H9 (cell line): ENCODE measurements at regions not wholly inside any gene's neighbourhood (a gene's known extent, or its start where the extent isn't known, plus 50 kb on each side); places are given as distances from the start of the nearest gene placed in this dataset.
A peak's percentile ranks its signal among the peaks of the same experiment; 100 is the strongest.

ENCODE experiments used
- DNase-seq: peaks from one replicate; pipeline ENCODE4 v3.0.0-alpha.2; 2017
- H2AFZ ChIP-seq: one replicate; pipeline ENCODE4 v1.6.1; 2013; ENCODE audit warnings: mild to moderate bottlenecking, low read length, control low read depth, moderate library complexity
- H2AK5ac ChIP-seq: 2 replicates; pipeline ENCODE4 v1.6.1; 2013; ENCODE audit warnings: low read length, control low read depth, mixed read lengths; ENCODE audit not compliant: insufficient read length
- H2BK120ac ChIP-seq: one replicate; pipeline ENCODE4 v1.6.1; 2013; ENCODE audit warnings: low read depth, mild to moderate bottlenecking, low read length, control low read depth, inconsistent platforms; ENCODE audit not compliant: poor library complexity, severe bottlenecking
- H2BK12ac ChIP-seq: 2 replicates; pipeline ENCODE4 v1.6.1; 2013; ENCODE audit warnings: low read length, control low read depth, mixed read lengths, low read depth; ENCODE audit not compliant: insufficient read length
- H2BK15ac ChIP-seq: 2 replicates; pipeline ENCODE4 v1.6.1; 2013; ENCODE audit warnings: low read depth, low read length, control low read depth
- H2BK20ac ChIP-seq: one replicate; pipeline ENCODE4 v1.6.1; 2013; ENCODE audit warnings: low read depth, mild to moderate bottlenecking, low read length, control low read depth, inconsistent platforms; ENCODE audit not compliant: poor library complexity, severe bottlenecking
- H2BK5ac ChIP-seq: 2 replicates; pipeline ENCODE4 v1.6.1; 2013; ENCODE audit warnings: low read length, control low read depth, mixed read lengths; ENCODE audit not compliant: insufficient read length
- H3K14ac ChIP-seq: 2 replicates; pipeline ENCODE4 v1.6.1; 2013; ENCODE audit warnings: low read length, control low read depth; ENCODE audit not compliant: insufficient read depth
- H3K18ac ChIP-seq: 2 replicates; pipeline ENCODE4 v1.6.1; 2013; ENCODE audit warnings: low read depth, mild to moderate bottlenecking, mixed read lengths, low read length, control low read depth; ENCODE audit not compliant: insufficient read length
- H3K23ac ChIP-seq: 2 replicates; pipeline ENCODE4 v1.6.1; 2013; ENCODE audit warnings: low read length, control low read depth, mixed read lengths, low read depth; ENCODE audit not compliant: insufficient read length
- H3K23me2 ChIP-seq: 2 replicates; pipeline ENCODE4 v1.6.1; 2013; ENCODE audit warnings: low read depth, mild to moderate bottlenecking, mixed read lengths, low read length, control low read depth; ENCODE audit not compliant: insufficient read length, poor library complexity, severe bottlenecking
- H3K27ac ChIP-seq: 2 replicates; pipeline ENCODE4 v1.5.1; 2013; ENCODE audit warnings: low read length, control low read depth, mixed read lengths, low read depth; ENCODE audit not compliant: insufficient read length
- H3K27me3 ChIP-seq: 2 replicates; pipeline ENCODE4 v1.6.1; 2013; ENCODE audit warnings: low read length, control low read depth, inconsistent platforms; ENCODE audit not compliant: insufficient read depth
- H3K4ac ChIP-seq: 2 replicates; pipeline ENCODE4 v1.6.1; 2013; ENCODE audit warnings: low read depth, mild to moderate bottlenecking, control low read depth, inconsistent platforms, low read length, moderate library complexity
- H3K4me1 ChIP-seq: 2 replicates; pipeline ENCODE4 v1.6.1; 2013; ENCODE audit warnings: low read length, control low read depth, inconsistent platforms; ENCODE audit not compliant: insufficient read depth
- H3K4me2 ChIP-seq: 2 replicates; pipeline ENCODE4 v1.6.1; 2013; ENCODE audit warnings: low read length, control low read depth, mixed read lengths; ENCODE audit not compliant: insufficient read length, insufficient read depth
- H3K56ac ChIP-seq: 2 replicates; pipeline ENCODE4 v1.6.1; 2013; ENCODE audit warnings: low read depth, mild to moderate bottlenecking, mixed read lengths, low read length, control low read depth; ENCODE audit not compliant: insufficient read length
- H3K79me1 ChIP-seq: 2 replicates; pipeline ENCODE4 v1.6.1; 2013; ENCODE audit warnings: low read depth, mild to moderate bottlenecking, moderate library complexity, low read length, control low read depth, inconsistent platforms; ENCODE audit not compliant: insufficient read depth, poor library complexity, severe bottlenecking
- H3K79me2 ChIP-seq: 2 replicates; pipeline ENCODE4 v1.6.1; 2013; ENCODE audit warnings: low read length, control low read depth, inconsistent platforms; ENCODE audit not compliant: insufficient read depth
- H3K9ac ChIP-seq: 2 replicates; pipeline ENCODE4 v1.6.1; 2013; ENCODE audit warnings: low read length, control low read depth, mixed read lengths; ENCODE audit not compliant: insufficient read length; ENCODE audit errors: extremely low read depth
- H3K9me3 ChIP-seq: one replicate; pipeline ENCODE4 v1.6.1; 2013; ENCODE audit warnings: low read depth, low read length, inconsistent platforms; ENCODE audit not compliant: control insufficient read depth
- H3T11ph ChIP-seq: one replicate; pipeline ENCODE4 v1.6.1; 2013; ENCODE audit warnings: mild to moderate bottlenecking, low read length, control low read depth, inconsistent platforms
- H4K20me1 ChIP-seq: one replicate; pipeline ENCODE4 v1.6.1; 2013; ENCODE audit not compliant: control insufficient read depth, insufficient read length, insufficient read depth
- H4K5ac ChIP-seq: 2 replicates; pipeline ENCODE4 v1.6.1; 2013; ENCODE audit warnings: low read depth, mild to moderate bottlenecking, mixed read lengths, low read length, control low read depth; ENCODE audit not compliant: insufficient read length
- H4K8ac ChIP-seq: replicated peaks from 2 replicates; pipeline ENCODE4 v1.6.1; 2013; ENCODE audit warnings: low read length, control low read depth, mixed read lengths, low read depth; ENCODE audit not compliant: insufficient read length
- H4K91ac ChIP-seq: 2 replicates; pipeline ENCODE4 v1.6.1; 2013; ENCODE audit warnings: low read depth, mild to moderate bottlenecking, moderate library complexity, mixed read lengths, low read length, control low read depth; ENCODE audit not compliant: insufficient read length
- H3K27ac Mint-ChIP-seq, 3 experiments: 2 replicates in 2 of 3; 3 replicates in 1 of 3; pipeline ENCODE4 v1.8.0; 2020 to 2021; ENCODE audit warnings: mixed read lengths in 3 of 3, mild to moderate bottlenecking in 1 of 3, moderate library complexity in 1 of 3
- H3K27me3 Mint-ChIP-seq: 2 replicates; pipeline ENCODE4 v1.8.0; 2021; ENCODE audit warnings: low read depth, mild to moderate bottlenecking, moderate library complexity, mixed read lengths
- H3K36me3 Mint-ChIP-seq, 3 experiments: 2 replicates in 2 of 3; 3 replicates in 1 of 3; pipeline ENCODE4 v1.8.0; 2020 to 2021; ENCODE audit warnings: low read depth in 3 of 3, mixed read lengths in 3 of 3; ENCODE audit not compliant: insufficient read depth in 1 of 3
- H3K4me1 Mint-ChIP-seq, 2 experiments: 2 replicates each; pipeline ENCODE4 v1.8.0; 2020; ENCODE audit warnings: mixed read lengths in 2 of 2
- H3K4me3 Mint-ChIP-seq, 2 experiments: 2 replicates in 1 of 2; 3 replicates in 1 of 2; pipeline ENCODE4 v1.8.0; 2020 to 2021; ENCODE audit warnings: mild to moderate bottlenecking in 2 of 2, mixed read lengths in 2 of 2, moderate library complexity in 1 of 2
- H3K9me3 Mint-ChIP-seq, 2 experiments: 2 replicates in 1 of 2; 3 replicates in 1 of 2; pipeline ENCODE4 v1.8.0; 2020; ENCODE audit warnings: mild to moderate bottlenecking in 2 of 2, mixed read lengths in 2 of 2, moderate library complexity in 1 of 2
- CTCF ChIP-seq: fragments of 200-600 bp; sonication (generic); conservative IDR thresholded peaks from 3 replicates; pipeline ENCODE4 v1.8.0; 2021; ENCODE audit warnings: antibody characterized with exemption, mild to moderate bottlenecking
- WGBS: extraction: QIAGEN DNeasy Blood & Tissue Kit; methylation state at CpG from one replicate; pipeline ENCODE4 v1.1.7; 2013; ENCODE audit warnings: missing lambda C conversion rate, low lambda C conversion rate, mixed read lengths; ENCODE audit not compliant: insufficient read length; ENCODE audit errors: extremely low coverage; 5-methylcytosine and 5-hydroxymethylcytosine counted together

GRCh38 chr14:97640031-97640430 is 842.8 kb downstream of the VRK1 start:
- Histone ChIP-seq H2AFZ (no peak overlapping the region), H2BK20ac (no peak overlapping the region), H2BK120ac (no peak overlapping the region), H3K9ac (no peak overlapping the region), H3K27ac (peak overlapping the region; percentile 39), H4K5ac (peak overlapping the region; percentile 28), H3K14ac (peak overlapping the region; percentile 70), H4K8ac (peak overlapping the region; percentile 18), H3T11ph (no peak overlapping the region), H2BK5ac (no peak overlapping the region), H2BK15ac (no peak overlapping the region), H3K18ac (peak overlapping the region; percentile 65), H3K56ac (no peak overlapping the region), H4K20me1 (no peaks in the 10 kb centered on the region), H3K27me3 (no peaks in the 10 kb centered on the region), H3K23ac (no peak overlapping the region), H2AK5ac (no peak overlapping the region), H3K4ac (peak overlapping the region; percentile 56; the same call in 1 of the 2 replicates), H2BK12ac (peak overlapping the region; percentile 11), H3K9me3 (no peaks in the 10 kb centered on the region), H3K23me2 (no peaks in the 10 kb centered on the region), H3K79me2 (no peaks in the 10 kb centered on the region), H3K4me2 (peak overlapping the region; percentile 19), H3K79me1 (no peaks in the 10 kb centered on the region), H3K4me1 (peaks cover 27% of the 10 kb centered on the region), H4K91ac (peak overlapping the region; percentile 93)
- peak; percentile 65 for DNase-seq
- Mint-ChIP-seq H3K4me3 (no peak overlapping the region), H3K9me3 (peaks cover 0 to 3% of the 10 kb centered on the region in 2 experiments; a peak in 1 of 5 replicates), H3K4me1 (peaks cover 53 to 63% of the 10 kb centered on the region in 2 experiments), H3K27me3 (no peaks in the 10 kb centered on the region), H3K36me3 (peaks cover 0 to 3% (median 0%) of the 10 kb centered on the region in 3 experiments; a peak in 1 of 7 replicates), H3K27ac (peak overlapping the region in 1 of 3 experiments; percentile 19; a peak in 2 of 7 replicates)
- no peak for TF ChIP-seq CTCF
- no CpG with 5 or more reads among the region's 5 CpGs for WGBS
